ENCODE measurements at regions not wholly inside any gene's neighbourhood (a gene's known extent, or its start where the extent isn't known, plus 50 kb on each side); places are given as distances from the start of the nearest gene placed in this dataset.

DNA sequence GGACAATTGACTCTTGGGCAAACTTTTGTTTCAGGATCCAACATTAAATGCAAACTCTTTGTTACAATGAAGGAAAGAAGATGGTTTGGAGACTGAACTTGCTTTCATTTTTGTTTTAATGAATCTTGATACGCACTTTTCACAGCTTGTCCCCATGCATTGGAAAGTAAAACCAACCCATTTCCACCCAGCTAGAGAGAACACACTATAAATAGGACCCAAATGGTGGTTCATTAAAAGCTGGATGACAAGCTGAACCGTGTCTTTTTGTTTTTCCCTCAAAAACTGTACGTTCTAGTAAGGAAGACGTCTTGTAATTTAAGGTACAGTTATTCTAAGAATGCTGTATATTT lies 95.3 kb upstream of the EGFL6 start:
- TF ChIP-seq, protein P1, sequence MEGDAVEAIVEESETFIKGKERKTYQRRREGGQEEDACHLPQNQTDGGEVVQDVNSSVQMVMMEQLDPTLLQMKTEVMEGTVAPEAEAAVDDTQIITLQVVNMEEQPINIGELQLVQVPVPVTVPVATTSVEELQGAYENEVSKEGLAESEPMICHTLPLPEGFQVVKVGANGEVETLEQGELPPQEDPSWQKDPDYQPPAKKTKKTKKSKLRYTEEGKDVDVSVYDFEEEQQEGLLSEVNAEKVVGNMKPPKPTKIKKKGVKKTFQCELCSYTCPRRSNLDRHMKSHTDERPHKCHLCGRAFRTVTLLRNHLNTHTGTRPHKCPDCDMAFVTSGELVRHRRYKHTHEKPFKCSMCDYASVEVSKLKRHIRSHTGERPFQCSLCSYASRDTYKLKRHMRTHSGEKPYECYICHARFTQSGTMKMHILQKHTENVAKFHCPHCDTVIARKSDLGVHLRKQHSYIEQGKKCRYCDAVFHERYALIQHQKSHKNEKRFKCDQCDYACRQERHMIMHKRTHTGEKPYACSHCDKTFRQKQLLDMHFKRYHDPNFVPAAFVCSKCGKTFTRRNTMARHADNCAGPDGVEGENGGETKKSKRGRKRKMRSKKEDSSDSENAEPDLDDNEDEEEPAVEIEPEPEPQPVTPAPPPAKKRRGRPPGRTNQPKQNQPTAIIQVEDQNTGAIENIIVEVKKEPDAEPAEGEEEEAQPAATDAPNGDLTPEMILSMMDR (IDR thresholded peaks at IDR 0.05): no peak

DNA sequence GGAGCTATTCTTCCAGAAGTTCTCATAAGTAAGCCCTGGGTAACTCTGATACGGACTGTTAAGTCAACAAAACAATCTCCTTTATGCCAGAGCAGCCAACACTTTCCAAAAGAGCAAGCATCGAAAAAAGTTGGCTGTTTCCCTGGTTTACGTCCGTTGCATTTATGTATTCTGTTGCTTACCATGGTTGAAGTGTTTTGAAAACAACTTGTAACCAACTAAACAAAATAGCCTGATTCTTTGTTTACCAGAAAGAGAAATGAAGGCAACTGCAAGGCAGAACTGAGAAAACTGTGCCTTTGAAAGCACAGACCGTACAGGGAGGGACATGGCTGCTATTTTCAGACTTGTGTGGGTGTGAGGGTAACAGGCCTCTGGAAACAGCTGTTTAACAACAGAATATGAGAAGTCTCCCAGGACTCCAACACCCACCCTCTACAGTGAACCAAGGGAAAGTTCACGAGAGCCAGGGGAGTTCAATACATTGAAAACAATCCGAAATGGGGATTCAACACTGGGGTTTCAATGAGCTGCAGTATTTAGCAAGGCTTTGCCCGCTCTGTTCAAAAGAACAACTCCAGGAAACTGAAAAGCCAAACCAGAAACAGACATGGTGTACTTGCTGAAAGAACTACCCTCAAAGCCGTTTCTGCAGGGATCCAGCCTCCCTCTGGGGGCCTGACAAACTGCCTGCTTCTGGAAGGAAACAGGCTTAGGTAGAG lies 95.8 kb upstream of the EGFL6 start:
- TF ChIP-seq, protein P1 (IDR thresholded peaks at IDR 0.05): no peak

DNA sequence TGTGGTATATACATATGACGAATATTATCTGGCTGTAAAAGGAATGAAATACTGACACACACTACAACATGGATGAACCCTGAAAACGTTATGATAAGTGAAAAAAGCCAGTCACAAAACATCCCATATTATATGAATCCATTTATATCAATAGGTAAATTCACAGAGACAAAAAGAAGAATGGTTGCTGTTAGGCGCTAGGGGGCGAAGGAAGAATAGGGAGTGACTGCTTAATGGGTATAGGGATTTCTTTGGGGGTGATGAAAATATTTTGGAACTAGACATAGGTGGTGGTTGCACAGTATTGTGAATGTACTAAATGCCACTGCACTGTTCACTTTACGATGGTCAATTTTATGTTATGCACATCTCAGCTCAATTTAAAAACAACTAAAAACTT lies 96.4 kb upstream of the EGFL6 start:
- TF ChIP-seq, protein P1 (IDR thresholded peaks at IDR 0.05): peak; percentile 31; the same call in 1 of the 2 replicates

DNA sequence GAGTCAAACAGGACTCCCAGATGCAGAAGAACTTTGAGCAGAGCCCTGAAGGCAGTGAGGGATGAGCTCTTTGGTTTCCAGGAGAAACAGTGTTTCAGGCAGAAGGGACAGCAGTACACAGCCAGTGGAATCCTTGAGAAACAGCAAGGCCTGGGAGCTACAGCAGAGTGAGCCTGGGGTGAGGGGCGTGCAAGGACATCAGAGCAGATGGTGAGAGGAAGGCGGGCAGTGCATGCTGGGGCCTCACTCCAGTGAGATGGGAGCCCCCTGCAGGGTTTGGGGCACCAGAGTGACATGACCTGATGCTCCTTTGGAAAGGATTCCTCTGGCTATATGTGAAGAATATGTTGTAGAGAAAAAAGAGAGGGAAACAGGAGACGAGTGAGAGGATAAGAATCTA lies 98.1 kb upstream of the EGFL6 start:
- TF ChIP-seq, protein P1 (IDR thresholded peaks at IDR 0.05): no peak

DNA sequence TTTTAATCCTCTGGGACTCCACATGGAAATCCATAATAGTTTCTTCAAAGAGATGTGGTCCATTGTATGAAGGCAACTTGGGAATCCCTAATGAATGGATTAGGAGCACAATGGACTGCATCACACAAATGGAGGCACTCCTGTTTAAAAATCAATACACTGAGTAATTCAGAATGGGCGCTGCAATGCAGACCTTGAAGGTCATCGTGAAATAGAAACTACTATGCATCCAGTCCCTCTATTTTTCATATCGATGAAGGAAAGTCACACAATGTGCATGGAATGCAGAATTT lies 98.8 kb upstream of the EGFL6 start:
- TF ChIP-seq, protein P1 (IDR thresholded peaks at IDR 0.05): no peak

DNA sequence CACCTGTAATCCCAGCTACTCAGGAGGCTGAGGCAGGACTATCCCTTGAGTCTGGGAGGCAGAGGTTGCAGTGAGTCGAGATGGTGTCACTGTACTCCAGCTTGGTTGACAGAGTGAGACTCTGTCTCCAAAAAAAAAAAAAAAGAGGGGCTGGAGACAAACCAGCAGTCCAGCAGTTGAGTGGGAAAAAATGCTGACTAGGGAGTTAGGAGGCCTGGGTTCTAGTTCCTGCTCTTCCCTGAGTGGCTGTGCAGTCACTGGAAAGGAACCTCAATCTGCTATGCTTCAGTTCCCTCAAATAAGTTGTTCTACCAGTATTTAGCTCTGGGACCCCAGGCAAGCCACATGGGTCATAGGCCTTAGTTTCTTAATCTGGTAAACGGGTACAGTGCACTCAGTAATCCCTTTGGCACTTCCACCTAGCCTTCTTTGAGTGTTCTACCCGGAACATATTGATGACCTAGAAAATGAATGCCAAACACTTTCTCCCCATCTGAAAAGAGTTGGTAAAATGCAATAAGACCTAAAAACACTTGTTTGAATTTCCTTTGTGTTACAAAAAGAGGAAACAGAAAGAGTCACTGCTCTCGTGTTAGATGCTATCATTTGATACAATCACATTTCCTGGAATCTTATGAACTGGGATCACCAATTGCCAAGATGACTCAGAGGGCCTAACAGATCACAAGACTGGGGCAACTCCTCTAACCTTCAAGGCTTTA lies 99.3 kb upstream of the EGFL6 start:
- TF ChIP-seq, protein P1 (IDR thresholded peaks at IDR 0.05): no peak

DNA sequence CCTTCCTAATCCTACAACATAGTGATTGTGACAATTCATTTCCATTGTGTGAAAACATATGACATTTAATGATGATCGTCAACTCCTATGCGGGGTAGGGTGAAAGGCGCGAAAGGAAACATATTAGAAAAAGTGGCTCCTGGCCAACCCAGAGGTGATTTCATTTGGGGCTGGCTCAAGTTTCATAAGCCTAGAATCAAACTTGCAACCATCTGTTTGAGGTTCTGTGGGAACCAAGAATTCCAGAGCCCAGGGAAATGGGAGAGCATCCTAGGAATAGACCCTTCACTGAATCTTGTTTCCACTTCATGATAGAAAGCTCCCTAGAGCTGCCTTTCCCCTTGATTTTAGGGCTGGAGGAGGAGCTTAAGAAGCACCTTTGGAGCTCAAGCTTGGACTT lies 101.3 kb upstream of the EGFL6 start:
- TF ChIP-seq, protein P1 (IDR thresholded peaks at IDR 0.05): no peak
